GM19035 (cell line): ENCODE measurements at regions not wholly inside any gene's neighbourhood (a gene's known extent, or its start where the extent isn't known, plus 50 kb on each side); places are given as distances from the start of the nearest gene placed in this dataset.
"Not testable (repeated sequence)": the region's sequence is repeated elsewhere in the genome, so short reads cannot be mapped to it uniquely, and the experiment has no call there.

Experiments used
- ATAC-seq: cut with Tn5 transposase; IDR thresholded peaks from one replicate; pipeline ENCODE4 v1.9.1; 2021; ENCODE audit not compliant: unreplicated experiment

DNA sequence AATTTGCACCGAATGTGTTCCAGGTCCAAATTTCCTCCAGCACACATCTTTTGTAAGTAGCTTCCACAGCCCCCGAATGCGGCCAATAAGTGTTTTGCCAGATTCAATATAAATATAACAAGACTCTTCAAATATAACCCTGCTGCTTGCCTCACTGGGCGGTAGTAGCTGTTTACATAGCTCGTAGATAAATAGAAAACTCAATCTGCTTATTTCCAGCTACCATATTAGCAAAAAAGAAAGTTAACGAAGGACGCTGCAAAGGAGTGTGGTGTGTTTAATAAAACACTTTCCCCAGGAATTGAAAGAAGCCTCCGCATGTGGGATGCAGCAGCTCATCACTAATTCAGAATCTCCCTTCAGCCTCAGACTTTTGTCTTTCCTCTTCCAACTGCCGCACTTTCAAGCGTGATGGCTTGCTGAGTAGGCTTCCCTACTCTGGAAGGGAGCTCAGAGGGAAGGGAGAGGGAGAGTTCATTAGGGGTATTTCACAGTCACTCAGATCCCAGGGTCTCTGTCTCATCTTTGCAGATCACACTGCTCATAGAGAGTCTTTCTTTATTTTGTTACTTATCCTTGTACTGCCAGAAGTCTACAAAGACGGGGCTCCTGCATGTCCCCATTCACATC lies 367.0 kb downstream of the RND3 start:
- ATAC-seq: no peak

DNA sequence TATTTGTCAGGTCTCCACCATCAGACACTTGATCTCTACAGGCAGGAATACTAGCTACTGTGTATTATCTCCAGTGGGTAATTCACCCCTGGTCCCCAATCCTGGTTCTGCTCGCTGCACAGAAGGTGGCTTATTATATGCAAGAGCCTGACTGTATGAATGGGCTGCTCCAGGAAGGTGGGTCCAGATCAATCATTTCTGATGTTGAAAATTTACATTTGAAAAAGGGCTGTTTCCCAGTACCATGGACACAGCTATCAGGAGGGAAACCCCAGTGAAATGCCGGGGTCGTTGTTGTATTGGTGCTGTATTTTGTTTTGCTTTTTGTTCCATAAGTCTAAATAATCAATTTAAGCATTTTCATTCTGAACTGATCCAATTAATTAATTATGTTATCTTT lies 367.6 kb downstream of the RND3 start:
- ATAC-seq: no peak

DNA sequence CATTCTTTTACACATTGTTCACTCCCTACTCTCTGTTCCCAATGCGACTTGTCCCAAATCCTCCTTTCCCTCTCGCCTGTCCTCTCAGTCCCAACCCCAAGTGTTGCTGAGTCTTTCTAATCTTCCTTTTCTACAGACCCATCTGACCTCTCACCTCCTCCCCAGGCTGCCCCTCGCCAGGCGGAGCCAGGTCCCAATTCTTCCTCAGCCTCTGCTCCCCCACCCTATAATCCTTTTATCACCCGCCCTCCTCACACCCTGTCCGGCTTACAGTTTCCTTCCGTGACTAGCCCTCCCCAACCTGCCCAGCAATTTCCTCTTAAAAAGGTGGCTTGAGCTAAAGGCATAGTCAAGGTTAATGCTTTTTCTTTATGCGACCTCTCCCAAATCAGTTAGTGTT lies 373.4 kb downstream of the RND3 start:
- ATAC-seq: not testable (repeated sequence)

DNA sequence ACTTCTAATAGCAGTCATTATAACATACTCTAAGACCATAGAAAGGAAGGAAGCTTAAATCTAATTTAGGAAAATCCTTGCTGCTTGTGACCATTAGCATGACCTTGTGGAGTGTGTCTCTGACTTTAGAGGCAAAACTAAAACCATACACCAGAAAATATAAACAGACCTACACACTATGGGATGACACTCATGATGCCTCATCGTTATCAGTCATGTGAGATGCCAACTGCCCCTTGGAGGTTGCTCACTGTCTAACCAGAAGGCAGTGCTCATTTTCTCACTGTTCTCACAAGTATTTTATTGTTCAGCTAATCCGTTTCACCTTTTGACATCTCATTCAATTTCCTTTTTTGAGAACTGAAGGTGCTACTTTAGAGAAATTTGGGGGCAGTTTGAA lies 376.9 kb downstream of the RND3 start:
- no peak for ATAC-seq

DNA sequence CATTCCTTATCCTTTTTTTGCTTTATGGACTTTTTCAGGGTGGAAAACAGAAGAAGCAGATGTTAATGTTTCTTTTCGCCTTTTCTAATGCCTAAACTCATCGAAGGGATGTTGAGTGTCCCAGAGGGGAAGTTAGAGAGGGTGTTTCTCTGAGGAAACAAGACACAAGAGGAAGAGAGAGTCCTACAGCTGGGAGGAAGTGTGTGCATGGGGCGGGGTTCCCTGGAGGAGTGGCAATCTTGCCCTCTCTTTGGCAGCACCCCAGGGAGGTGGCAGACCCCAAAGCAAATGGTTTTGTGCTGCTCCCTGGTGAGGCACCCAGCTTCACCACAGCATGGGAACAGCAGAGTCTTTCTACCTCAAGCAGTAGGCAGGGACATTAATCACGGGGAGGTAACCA lies 377.6 kb downstream of the RND3 start:
- no peak for ATAC-seq

DNA sequence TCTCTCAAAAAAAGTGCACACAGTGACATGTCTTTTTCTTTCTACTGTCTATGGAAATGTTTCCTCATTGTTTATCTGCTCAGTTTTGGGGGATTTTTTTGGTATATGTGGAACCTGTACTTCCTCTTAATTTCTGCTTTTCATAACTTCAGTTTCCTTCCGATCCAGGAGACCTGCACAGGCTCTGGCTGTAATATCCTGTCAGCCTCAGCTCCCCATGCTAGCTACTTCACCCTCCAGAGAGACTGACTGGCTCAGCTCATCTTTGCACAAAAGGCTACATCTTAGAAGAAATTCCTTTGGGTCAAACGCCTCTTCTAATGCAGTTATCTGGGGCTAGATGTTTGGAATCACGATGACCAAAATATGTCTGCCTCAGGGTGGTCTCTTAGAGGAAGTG lies 378.4 kb downstream of the RND3 start:
- no peak for ATAC-seq

DNA sequence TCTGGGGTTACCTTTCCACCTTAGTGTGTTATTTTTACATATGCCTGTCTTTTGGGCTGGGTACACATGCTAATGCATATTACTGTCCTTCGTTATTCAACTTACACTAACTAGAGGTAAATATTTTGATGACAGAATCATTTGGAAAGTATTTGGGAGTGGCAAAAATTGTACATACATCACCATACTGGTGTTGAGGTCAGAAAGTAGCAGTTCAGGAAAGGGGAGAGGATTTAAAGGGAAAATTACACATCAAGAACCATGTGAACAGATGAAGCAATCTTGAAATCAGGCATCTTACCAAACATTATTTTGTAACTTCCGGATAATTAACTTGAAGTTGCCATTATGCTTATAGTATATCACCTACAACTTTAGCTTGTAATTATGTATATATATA lies 379.7 kb downstream of the RND3 start:
- no peak for ATAC-seq

DNA sequence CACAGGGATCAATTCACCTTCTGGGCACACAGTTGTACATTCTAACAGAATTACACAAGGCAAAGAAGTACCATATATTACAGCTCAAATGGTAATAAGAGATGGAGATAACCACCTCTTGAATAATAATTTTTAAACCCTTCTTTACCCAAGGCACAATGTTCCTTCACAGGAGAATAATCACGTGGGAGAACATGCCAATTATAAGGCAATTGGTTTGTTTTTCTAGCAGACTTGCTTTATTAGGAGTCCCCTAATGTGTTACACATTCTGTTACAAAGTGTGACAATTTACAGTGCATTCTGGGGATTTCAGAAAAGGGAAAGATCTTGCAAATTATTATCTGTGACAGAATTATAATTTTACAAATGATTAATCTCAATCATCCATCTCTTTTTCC lies 380.3 kb downstream of the RND3 start:
- ATAC-seq: no peak

DNA sequence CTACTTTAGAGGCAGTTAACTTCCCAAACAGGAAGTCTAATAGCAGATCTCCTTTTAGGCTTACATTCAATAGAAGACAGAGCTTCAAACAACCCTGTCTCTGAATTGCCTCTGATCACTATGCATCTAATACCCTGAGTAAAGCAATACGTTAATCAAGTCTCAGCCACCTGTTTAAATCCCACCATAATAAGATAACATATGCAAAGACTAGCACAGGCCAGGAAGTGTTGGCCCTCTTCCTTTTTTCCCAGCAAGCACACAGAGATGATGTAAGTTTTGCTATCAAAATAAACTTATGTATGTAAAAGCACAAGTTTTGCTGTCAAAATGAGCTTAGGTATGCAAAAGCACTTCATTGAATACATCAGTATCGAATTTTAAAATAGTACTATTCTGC lies 385.5 kb downstream of the RND3 start:
- no peak for ATAC-seq

DNA sequence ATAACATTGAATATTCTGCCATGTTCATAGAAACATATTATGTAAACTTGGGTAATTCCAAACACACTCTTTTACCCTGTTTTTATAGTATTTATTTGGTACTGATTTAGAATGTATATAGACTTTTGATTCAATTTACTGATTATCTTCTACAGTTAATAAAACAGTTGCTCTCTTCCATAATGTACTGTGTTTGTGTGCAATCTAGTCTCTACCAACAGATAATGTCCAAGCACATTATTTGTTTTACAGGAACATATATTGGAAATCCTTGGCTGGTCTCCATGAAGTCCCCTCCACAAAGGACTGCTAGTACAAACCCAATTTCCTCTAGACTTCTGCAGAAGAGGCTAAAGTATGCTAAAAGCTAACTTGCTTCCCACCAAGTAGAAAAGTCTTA lies 386.6 kb downstream of the RND3 start:
- ATAC-seq: no peak

DNA sequence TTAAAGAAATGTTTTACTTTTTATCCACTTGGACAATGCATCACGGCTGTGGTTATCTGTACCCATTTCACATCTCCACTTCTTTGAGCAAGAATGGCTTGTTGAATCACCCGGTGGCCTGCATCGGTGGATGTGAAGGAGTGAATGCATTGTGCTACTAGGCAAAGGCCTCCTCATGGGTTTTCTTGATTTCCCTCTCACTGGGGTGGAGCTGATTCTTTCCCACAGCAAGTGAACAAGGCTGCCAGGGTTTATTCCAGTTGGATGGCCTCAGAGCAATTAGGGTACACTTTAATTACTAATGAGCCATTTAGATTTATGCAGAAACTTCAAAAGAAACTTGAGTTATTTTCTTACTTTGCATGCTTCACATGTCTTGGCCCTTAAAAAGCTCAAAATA lies 387.1 kb downstream of the RND3 start:
- ATAC-seq: no peak

DNA sequence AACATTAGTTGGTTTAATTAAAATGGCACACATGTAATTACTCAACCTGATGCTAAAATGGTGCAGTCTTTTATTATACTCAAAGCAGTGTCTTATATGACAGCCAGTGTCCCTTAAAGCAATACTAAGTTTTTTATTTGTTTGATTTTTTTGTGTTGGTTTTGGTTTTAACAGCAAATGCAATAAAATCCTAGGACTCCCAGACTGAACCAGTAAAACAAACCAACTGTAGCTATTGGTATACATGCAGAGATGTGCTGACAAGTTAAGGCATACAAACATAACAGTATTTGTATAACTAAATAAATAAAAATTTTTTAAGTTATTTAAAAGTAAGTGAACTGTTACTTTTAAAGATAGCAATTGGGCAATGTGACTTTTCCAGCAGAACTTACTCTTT lies 387.7 kb downstream of the RND3 start:
- ATAC-seq: no peak

DNA sequence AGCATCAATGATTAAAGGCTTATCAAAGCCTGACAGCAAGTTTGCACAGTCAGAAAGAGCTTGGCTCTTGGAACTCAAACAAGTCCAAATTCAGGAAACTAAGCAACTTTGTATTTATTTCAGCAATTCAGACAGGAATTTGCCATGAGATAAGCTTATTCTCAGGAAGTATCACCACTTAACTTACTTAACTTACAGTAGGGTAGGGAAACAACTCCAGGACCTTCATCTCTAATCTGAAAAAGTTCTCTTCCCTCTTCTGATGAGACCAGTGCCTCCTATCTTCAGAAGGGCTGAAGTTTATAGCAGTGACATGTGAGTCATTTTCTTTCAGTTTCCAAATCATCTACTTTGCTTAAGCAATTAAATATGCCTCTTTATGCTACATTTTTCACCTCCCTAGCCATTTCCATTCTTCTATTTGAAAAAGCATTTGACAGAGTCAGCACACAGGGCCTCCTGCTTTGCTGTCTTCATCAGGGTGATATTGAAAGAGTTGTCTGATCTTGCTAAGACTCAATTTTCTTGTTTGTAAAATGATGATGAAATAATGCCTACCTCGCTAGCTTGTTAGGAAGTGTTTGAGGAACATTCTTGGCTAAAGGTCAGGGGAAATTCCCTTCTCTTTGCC lies 389.5 kb downstream of the RND3 start:
- no peak for ATAC-seq

DNA sequence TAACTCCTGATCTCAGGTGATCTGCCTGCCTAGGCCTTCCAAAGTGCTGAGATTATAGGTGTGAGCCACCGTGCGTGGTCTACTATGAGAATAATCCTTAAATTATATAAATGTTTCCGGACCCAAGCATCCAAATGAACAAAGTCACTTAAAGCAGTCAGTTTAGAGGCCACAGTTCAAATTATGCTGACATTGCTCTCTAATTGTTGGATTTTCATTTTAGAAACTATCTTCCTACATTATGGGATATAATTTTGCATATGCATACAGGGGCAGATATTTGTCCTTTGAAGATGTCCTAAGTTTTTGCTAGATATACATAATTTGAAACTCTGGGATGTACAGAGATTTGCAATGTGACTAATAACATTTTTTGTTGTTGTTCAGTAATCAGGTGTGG lies 390.1 kb downstream of the RND3 start:
- ATAC-seq: no peak

DNA sequence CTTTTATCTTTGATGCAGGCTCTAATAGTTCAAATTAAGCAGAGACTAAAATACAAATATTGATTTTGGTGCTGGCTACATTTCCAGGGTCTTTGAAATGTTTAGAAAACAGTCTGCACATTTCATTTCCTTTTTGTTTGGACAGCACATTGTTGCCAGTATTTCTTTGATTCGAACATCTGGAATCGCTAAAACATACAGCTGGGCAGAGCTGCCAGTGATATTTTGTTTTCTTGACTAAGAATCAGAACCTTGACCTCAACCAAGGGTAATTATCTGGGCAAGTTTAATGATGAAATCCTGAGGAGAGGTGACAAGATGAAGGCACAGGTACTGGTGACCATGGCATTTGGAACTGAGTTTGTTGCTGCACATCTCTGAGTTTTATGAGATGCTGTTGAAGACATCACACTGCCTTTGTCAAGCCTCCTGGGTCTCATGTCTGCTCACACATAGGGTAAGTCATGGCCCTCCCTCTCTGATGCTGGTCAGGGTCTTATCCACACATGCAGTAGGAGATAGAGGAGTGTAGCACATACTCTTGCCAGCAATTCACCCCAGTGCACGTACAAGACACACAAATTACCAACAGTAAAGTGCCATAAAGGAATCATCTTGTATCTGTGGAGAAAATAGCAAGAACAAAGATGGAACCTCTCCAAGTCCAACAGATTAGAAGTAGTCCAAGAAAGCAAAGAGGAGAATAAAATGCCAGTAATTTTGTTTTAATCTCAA lies 391.9 kb downstream of the RND3 start:
- no peak for ATAC-seq

DNA sequence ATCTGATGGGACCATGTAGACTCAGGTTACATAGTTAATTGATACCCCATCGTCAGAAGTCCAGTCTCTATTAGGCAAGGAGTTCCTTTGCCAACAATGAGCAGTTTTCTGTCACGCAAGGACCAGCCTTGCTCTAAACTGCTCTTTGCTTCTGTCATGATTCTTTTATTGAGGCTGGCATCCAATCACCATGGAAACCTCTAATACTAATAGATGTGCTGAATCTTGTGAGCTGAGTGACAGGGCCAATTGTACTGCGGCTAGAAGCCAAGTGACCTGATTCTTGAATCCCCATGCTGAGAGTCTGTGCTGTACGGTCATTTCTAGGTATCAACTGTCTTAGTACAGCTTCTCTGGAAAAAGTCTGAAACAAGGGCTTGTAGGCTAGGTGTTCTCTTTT lies 395.6 kb downstream of the RND3 start:
- no peak for ATAC-seq

DNA sequence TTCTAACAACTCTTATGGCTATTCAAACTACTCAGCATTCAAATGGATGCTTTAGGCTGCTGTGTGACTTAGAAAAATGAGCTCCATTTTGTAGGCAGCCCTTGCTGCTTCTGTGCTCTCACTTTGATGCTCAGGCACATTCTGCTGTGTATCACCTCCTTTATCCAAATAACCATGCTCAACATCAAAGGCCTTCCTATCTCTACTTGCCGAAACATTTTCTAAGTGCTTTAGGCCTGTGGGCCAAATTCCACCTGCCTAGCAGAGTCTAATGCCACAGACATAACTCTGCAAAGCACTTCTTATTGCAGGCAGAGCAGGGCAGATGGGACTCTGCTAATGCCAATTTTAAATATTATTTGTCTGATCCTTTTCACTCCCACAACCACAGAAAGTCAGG lies 397.4 kb downstream of the RND3 start:
- ATAC-seq: no peak

DNA sequence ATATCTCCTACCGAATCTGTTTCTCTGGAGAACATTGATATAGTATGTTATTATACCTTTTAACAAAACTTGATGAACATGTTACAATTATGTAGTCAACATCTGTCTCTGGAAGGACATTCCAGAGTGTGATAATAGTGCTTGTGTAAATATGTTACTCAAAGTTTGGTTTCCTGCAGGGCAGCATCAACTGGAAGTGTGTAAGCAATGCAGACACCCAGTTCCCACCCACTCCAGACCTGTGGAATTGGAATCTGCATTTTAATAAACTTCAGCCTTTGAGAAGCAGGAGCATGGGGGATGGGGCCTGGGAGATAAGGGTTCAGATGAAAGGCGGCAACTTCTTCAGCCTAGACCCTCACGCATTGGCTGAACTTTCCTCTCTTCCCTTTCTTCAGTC lies 398.9 kb downstream of the RND3 start:
- ATAC-seq: no peak

DNA sequence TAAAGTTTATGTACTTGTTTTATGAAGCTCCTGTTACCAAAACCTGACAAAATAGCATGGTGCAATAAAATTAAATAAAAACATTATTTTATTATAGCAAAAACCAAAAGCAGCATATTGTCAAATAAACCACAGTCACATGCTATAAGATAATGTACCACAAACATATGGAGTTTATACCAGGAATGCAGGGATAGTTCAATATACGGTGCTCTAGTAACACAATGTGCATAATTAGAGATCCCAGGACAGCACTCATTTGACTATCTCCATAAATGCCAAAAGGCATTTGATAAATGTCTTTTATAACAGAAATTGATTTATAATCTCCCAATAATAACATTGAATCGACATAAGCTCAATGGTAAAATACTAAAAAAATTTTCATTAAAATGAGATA lies 402.0 kb downstream of the RND3 start:
- ATAC-seq: no peak

DNA sequence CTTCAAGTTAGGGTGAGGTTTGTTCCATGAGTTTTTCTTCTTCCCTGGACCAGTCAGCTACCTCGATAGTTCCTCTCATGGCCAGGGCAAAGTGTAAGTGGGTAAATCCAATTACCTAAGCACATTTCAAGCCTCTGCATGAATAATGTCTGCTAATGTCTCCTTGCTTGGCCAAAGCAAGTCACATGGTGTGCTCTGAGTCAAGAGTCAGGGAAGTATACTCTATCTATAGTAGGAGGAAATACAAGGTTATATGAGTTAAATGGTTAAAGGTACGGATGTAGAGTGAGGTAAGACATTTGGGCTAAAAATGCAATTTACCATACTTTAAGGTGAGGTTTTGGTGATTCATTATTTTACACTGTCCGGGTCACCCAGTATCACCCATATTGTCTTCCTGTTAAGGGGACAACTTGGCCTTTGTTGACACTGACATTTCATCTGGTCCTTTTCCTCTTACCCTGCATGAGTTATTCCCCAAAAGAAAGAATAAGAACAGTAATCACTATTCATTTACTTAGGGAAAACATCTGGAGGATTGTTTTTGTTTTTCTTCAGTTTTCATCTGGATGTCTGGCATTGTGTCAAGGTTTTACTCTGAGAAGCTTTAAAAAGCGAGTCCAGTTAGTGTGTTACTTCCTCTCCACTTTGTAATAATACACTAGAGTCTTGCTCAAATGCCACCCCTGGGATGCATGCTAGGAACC lies 405.5 kb downstream of the RND3 start:
- no peak for ATAC-seq

DNA sequence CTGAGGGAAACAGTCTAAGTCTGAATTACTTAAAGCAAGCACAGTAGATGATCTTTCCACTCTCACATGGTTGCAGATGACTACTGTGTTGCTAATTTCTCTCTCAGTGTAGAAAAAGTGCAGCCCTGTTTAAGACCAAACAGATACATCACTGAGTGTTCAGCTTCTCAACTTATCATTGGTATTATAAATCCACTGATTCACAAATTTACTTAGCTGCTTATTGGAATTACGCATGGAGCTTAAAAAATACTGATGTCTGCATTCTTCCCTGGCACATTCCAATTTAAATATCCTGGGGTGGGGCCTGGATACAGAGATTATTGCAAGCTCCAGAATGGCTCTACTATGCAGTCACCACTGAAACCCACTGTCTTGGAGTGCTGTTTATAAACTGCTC lies 411.2 kb downstream of the RND3 start:
- no peak for ATAC-seq

DNA sequence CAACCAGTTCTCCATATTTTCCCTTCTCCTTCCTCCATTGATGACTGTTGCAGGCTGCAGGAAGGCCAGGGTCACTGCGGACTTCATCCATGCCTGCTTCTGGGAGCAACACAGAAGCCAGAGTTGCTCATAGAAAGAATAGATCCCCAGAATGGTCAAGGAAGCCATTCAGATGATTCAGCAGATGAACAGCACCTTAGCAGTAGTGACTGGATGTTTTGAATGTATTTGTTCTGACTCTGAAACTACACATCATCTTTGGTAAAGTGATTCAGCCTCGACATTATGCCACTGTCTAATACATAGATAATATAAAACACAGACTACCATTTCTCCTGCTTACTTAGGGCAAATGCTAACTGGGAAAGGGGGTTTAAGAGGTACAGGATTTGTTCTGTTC lies 411.6 kb downstream of the RND3 start:
- no peak for ATAC-seq
